ENCODE measurements at regions not wholly inside any gene's neighbourhood (a gene's known extent, or its start where the extent isn't known, plus 50 kb on each side); places are given as distances from the start of the nearest gene placed in this dataset.

DNA sequence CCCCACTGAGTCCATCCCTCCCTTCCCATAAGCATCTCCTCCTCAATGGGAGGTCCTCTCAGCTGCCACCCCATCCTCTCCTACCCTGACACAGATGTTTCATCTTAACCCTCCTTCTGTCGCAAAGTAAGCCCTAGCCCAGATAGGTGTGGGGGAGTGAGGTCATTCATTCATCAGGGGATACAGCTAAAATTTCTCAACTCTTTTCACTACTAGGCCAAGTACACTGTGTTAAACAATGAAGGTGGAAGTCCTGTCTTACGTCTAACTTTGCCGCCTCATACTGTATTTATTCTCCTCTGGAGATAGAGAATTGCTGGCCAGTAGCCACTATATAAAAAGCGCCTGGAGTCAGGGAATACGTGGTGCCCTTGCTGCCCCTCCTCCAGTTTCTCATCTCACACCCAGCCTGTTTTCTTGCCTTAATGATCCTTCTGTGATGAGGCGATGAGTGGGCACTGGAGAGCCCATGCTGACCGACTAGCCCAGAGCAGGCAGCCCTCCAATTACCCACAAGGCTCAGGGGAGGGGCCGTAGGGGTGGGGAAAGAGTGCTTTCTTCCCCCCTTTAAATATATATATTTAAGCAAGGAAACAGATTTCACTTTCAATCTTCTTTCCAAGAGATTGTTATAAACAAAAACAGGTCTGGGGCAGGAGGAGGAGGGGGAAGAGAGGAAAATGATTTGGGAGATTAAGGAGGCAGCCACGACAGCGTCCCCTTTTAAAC, 149.5 kb downstream of the PJA1 start:
- TF ChIP-seq, protein P1, sequence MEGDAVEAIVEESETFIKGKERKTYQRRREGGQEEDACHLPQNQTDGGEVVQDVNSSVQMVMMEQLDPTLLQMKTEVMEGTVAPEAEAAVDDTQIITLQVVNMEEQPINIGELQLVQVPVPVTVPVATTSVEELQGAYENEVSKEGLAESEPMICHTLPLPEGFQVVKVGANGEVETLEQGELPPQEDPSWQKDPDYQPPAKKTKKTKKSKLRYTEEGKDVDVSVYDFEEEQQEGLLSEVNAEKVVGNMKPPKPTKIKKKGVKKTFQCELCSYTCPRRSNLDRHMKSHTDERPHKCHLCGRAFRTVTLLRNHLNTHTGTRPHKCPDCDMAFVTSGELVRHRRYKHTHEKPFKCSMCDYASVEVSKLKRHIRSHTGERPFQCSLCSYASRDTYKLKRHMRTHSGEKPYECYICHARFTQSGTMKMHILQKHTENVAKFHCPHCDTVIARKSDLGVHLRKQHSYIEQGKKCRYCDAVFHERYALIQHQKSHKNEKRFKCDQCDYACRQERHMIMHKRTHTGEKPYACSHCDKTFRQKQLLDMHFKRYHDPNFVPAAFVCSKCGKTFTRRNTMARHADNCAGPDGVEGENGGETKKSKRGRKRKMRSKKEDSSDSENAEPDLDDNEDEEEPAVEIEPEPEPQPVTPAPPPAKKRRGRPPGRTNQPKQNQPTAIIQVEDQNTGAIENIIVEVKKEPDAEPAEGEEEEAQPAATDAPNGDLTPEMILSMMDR (IDR thresholded peaks at IDR 0.05): no peak
- no peak for TF ChIP-seq ZFX (IDR thresholded peaks at IDR 0.05; ENCODE audit: borderline replicate concordance)
